Osteoblast (primary cell): ENCODE measurements at regions not wholly inside any gene's neighbourhood (a gene's known extent, or its start where the extent isn't known, plus 50 kb on each side); places are given as distances from the start of the nearest gene placed in this dataset.

Experiments
- DNase-seq: peaks from one replicate; pipeline ENCODE4 v3.0.0; 2011; ENCODE audit warnings: low spot score, mixed read lengths; ENCODE audit not compliant: insufficient read length; ENCODE audit errors: missing footprints
- H2AFZ ChIP-seq: 2 replicates; pipeline ENCODE4 v1.6.0; 2011; ENCODE audit warnings: mild to moderate bottlenecking, low read length
- H3K27ac ChIP-seq: 2 replicates; pipeline ENCODE4 v1.5.1; 2011; ENCODE audit warnings: mild to moderate bottlenecking, low read depth, low read length, moderate library complexity
- H3K27me3 ChIP-seq: 2 replicates; pipeline ENCODE4 v1.6.0; 2012; ENCODE audit warnings: mild to moderate bottlenecking, control low read depth, inconsistent platforms, low read length, moderate library complexity; ENCODE audit not compliant: insufficient read depth
- H3K36me3 ChIP-seq: 2 replicates; pipeline ENCODE4 v1.5.1; 2011; ENCODE audit warnings: mild to moderate bottlenecking, low read length, control low read depth, moderate library complexity; ENCODE audit not compliant: insufficient read depth
- H3K4me1 ChIP-seq: 2 replicates; pipeline ENCODE4 v1.5.1; 2011; ENCODE audit warnings: mild to moderate bottlenecking, low read length, control low read depth, moderate library complexity; ENCODE audit not compliant: insufficient read depth
- H3K4me2 ChIP-seq: 2 replicates; pipeline ENCODE4 v1.6.0; 2011; ENCODE audit warnings: mild to moderate bottlenecking, low read length; ENCODE audit not compliant: insufficient read depth
- H3K4me3 ChIP-seq: fragments of 200-600 bp; sonication (generic); 3 replicates; pipeline ENCODE4 v1.5.1; 2012; ENCODE audit warnings: mild to moderate bottlenecking, low read length, inconsistent platforms; ENCODE audit not compliant: insufficient read depth
- H3K79me2 ChIP-seq: 2 replicates; pipeline ENCODE4 v1.6.0; 2012; ENCODE audit warnings: mild to moderate bottlenecking, low read length, control low read depth, inconsistent platforms; ENCODE audit not compliant: insufficient read depth
- H3K9me3 ChIP-seq: 2 replicates; pipeline ENCODE4 v1.5.1; 2011; ENCODE audit warnings: low read depth, low read length, control low read depth
- H4K20me1 ChIP-seq: 2 replicates; pipeline ENCODE4 v1.6.0; 2012; ENCODE audit warnings: mild to moderate bottlenecking, low read length, control low read depth; ENCODE audit not compliant: insufficient read depth
- TF ChIP-seq, protein P1 (sequence below): IDR thresholded peaks from 2 replicates; pipeline ENCODE4 v1.5.1; 2011; ENCODE audit warnings: mild to moderate bottlenecking, low read depth, low read length, moderate library complexity; ENCODE audit errors: extremely low read depth

DNA sequence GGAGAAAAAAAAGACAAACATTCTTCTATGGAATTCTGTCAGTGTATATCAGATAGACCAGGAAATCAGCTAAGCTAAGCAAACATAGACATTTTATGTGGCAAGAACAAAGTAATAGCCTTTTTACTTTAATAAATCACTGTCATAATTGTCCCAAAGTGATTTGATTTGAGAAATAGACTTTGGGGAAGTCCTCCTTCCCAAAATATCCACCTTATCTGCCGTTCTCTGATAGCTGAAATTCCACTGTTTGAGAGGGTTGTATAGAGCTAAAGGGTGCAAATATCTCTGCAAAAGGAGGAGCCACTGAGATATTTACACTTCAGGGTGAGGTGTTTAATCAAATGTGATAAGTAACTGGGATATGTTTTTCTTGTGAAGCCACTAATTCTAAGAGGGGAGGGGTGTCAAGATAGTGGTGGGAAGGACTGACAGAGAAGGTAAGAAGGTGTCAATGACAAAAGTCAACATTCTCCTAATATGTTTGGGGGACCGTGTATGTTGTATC lies 544.4 kb upstream of the JAG1 start:
- Histone ChIP-seq H3K27me3 (no peaks in the 10 kb centered on the region), H3K4me2 (no peak overlapping the region), H3K27ac (no peak overlapping the region), H3K4me3 (no peak overlapping the region), H3K9me3 (no peaks in the 10 kb centered on the region), H3K79me2 (no peaks in the 10 kb centered on the region), H2AFZ (no peak overlapping the region), H3K36me3 (no peaks in the 10 kb centered on the region), H4K20me1 (no peaks in the 10 kb centered on the region), H3K4me1 (peaks cover 20% of the 10 kb centered on the region)
- TF ChIP-seq, protein P1, sequence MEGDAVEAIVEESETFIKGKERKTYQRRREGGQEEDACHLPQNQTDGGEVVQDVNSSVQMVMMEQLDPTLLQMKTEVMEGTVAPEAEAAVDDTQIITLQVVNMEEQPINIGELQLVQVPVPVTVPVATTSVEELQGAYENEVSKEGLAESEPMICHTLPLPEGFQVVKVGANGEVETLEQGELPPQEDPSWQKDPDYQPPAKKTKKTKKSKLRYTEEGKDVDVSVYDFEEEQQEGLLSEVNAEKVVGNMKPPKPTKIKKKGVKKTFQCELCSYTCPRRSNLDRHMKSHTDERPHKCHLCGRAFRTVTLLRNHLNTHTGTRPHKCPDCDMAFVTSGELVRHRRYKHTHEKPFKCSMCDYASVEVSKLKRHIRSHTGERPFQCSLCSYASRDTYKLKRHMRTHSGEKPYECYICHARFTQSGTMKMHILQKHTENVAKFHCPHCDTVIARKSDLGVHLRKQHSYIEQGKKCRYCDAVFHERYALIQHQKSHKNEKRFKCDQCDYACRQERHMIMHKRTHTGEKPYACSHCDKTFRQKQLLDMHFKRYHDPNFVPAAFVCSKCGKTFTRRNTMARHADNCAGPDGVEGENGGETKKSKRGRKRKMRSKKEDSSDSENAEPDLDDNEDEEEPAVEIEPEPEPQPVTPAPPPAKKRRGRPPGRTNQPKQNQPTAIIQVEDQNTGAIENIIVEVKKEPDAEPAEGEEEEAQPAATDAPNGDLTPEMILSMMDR: no peak
- DNase-seq: no peak

DNA sequence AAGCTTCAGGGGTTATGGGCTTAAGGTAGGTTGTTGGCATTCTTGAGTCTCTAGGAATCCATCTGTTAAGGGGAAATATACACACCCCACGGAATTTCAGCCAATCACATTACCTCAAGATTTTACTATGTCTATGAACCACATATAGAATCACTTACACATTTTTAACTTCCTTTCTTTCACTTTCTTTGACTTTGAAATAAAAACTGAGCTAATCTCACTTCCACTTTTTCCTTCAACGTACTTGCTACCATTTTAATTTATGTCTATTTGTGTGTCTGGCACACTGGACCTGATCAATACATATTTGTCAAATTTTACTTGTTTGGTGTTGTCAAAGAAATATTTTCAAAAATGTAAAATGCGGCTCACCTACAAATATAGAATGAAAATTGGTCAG lies 545.4 kb upstream of the JAG1 start:
- H3K4me1 ChIP-seq: peaks cover 20% of the 10 kb centered on the region
- no peaks in the 10 kb centered on the region for H4K20me1 ChIP-seq
- no peak overlapping the region for H3K27ac ChIP-seq
- DNase-seq: no peak
- no peaks in the 10 kb centered on the region for H3K9me3 ChIP-seq
- H3K27me3 ChIP-seq: no peaks in the 10 kb centered on the region
- H3K36me3 ChIP-seq: no peaks in the 10 kb centered on the region
- H3K4me2 ChIP-seq: no peak overlapping the region
- no peak overlapping the region for H3K4me3 ChIP-seq
- TF ChIP-seq, protein P1: no peak
- H2AFZ ChIP-seq: no peak overlapping the region
- H3K79me2 ChIP-seq: no peaks in the 10 kb centered on the region

DNA sequence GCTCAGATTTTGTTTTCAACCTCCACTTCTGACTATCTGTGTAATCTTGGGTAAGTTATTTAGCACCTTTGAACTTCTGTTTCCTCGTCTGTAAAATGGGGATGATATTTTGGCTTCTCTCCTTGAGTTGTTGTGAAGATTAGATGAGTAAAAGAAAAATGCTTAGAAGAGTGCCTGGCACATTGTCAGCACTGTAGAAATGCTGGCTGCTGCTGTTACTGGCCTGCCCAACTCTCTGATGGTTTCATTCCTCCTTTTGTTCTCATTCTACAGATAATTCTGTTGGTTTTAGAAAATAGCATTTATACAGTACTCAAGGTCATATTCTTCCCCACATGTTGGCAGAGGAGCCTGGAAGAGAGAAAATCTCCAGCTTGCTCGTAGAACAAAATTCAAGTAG lies 547.2 kb upstream of the JAG1 start:
- H3K36me3 ChIP-seq: no peaks in the 10 kb centered on the region
- H4K20me1 ChIP-seq: no peaks in the 10 kb centered on the region
- H3K9me3 ChIP-seq: no peaks in the 10 kb centered on the region
- no peak overlapping the region for H3K4me3 ChIP-seq
- TF ChIP-seq, protein P1: no peak
- no peaks in the 10 kb centered on the region for H3K27me3 ChIP-seq
- no peak overlapping the region for H3K4me2 ChIP-seq
- peaks cover 19% of the 10 kb centered on the region for H3K4me1 ChIP-seq
- no peak for DNase-seq
- no peaks in the 10 kb centered on the region for H3K79me2 ChIP-seq
- H3K27ac ChIP-seq: no peak overlapping the region
- H2AFZ ChIP-seq: no peak overlapping the region

DNA sequence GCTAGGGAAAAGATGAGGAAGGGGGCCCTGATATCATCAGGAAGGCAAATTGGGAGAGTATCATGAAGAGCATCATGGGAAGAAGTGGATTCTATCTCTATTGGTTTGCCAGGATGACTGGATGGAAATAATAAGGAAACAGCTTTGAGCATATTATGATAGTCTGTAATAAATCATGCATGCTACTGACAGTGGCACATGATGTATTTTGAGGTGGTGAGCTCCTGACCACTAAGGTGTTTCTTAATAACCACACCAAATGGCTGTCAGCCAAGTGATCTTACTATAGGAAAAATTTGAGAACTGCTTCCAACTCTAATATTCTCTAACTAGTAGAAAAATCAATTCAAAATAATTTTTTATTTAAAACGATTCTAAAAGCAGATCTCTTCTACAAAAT lies 548.4 kb upstream of the JAG1 start:
- Histone ChIP-seq H3K27me3 (no peaks in the 10 kb centered on the region), H4K20me1 (no peaks in the 10 kb centered on the region), H3K36me3 (no peaks in the 10 kb centered on the region), H3K27ac (no peak overlapping the region), H3K4me1 (peaks cover 7% of the 10 kb centered on the region), H3K9me3 (no peaks in the 10 kb centered on the region), H2AFZ (no peak overlapping the region), H3K4me2 (no peak overlapping the region), H3K79me2 (no peaks in the 10 kb centered on the region), H3K4me3 (no peak overlapping the region)
- TF ChIP-seq, protein P1: no peak
- no peak for DNase-seq
